T47D (cell line): ENCODE measurements at regions not wholly inside any gene's neighbourhood (a gene's known extent, or its start where the extent isn't known, plus 50 kb on each side); places are given as distances from the start of the nearest gene placed in this dataset.
"Not testable (repeated sequence)": the region's sequence is repeated elsewhere in the genome, so short reads cannot be mapped to it uniquely, and the experiment has no call there.

Source experiments
- DNase-seq, 2 experiments: peaks; one replicate each; pipeline versions ENCODE4 v3.0.0 to v3.0.0-alpha.2; 2011 to 2012; ENCODE audit warnings: low read depth in 1 of 2, low spot score in 1 of 2
- JUND ChIP-seq: IDR thresholded peaks from 2 replicates; pipeline ENCODE4 v1.6.1; 2012; ENCODE audit warnings: low read depth
- in situ Hi-C: cut with HindIII; loops from 2 replicates; pipeline ENCODE4 v1.10.0; 2016; ENCODE audit warnings: low sequenced_read_pairs, low pct_unique_long_range_greater_than_20kb

DNA sequence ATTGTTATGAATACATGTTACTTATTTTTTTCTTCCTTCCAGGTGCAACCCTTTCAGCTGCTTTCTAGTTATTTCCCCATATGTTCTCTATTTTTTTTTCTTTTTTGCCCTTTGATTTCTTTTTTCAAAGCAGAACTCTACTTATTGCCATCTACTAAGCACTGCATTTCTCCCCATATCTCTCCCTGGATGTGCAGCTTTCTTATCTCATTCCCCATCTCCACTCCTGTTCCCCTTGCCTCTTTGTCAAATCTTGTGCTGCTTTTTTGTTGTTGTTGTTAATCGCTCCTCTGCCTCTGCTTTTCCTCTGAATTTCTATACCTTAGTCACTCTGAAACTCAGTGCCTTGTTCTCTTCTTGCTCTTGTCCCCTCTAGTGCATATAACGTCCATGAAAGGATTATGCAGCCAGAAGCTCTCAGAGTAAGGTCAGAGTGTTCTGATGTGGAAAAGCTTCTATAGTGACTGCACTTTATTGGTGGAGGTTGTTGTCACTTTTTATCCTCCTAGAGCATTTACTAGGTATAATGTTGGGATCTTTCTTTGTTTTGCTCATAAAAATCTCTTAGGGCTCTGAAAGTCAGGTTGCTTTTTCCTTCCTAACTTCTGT is 51.1 kb upstream of the JADE1 start:
- in situ Hi-C loops: no loop called here
- no peak for TF ChIP-seq JUND
- DNase-seq: no peak

DNA sequence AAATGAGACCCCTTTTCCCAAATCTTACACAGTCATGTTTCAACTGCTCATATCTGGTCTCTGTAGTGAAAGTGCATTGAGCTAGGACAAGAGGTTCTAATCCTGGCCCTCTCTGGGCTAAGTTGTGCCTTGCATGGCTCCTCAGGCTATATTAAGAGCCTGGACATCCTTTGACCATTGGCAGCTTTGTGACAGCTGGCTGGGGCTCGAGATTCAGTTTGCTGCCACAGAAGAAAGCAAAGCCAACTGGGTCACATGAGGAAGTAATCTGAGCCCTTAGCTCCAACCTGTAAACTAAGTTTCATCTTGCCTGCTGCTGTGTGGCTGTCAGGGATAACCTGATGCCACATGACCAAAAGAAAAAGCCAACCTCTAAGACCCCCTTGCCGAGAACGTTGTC is 51.8 kb upstream of the JADE1 start:
- DNase-seq: peak in 1 of 2 experiments; percentile 14

GRCh38 chr4:128751354-128751753 is 58.1 kb upstream of the JADE1 start:
- no peak for TF ChIP-seq JUND
- in situ Hi-C loops: no loop called here
- DNase-seq: peak in 1 of 2 experiments; percentile 44

More for the DNA sequence above, 51.8 kb upstream of the JADE1 start:
- in situ Hi-C loops: no loop called here
- no peak for TF ChIP-seq JUND

DNA sequence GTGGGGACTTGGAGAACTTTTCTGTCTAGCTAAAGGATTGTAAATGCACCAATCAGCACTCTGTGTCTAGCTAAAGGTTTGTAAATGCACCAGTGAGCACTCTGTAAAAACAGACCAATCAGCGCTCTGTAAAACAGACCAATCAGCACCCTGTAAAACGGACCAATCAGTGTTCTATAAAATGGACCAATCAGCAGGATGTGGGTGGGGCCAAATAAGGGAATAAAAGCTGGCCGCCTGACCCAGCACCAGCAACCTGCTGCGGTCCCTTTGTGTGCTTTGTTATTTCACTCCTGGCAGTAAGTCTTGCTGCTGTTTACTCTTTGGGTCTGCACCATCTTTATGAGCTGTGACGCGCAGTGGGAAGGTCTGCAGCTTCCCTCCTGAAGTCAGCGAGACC is 67.8 kb upstream of the JADE1 start:
- DNase-seq, in situ Hi-C loops: not testable (repeated sequence)

- no peak for DNase-seq
- in situ Hi-C loops: no loop called here
Observed at GRCh38 chr4:128737098-128737513, 72.4 kb upstream of the JADE1 start.

DNA sequence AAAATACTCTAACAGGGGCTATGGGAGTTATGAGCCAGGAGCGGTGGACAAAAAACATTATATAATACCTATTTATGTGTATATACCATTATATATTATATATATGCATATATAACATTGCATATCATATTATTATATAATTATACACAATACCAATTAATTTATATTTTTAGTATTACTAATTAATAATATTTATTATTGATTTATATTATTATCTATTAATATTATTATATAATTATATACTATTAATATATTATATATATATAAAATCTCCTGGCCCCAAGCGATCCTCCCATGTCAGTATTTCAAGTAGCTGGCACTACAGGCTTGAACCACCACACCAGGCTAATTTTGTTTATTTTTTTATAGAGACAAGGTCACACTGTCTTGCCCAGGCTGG is 73.8 kb upstream of the JADE1 start:
- TF ChIP-seq JUND: no peak
- in situ Hi-C loops: no loop called here
- DNase-seq: no peak

More at GRCh38 chr4:128737098-128737513, 72.4 kb upstream of the JADE1 start:
- no peak for TF ChIP-seq JUND

DNA sequence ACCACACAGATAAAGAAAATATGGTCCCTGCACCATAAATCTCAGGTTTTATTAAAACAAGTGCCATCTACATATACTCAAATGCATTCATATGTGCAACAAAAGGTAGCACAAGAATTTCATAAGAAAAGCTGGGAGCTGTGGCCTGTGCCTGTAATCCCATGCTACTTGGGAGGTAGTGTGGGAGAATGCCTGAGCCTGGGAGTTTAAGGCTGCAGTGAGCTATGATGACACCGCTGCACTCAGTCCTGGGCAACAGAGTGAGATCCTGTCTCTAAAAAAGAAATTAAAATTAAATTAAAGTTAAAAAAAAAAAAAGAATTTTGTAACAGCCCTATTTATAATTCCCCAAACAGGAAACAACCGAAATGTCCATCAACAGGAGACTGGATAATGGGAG is 81.3 kb upstream of the JADE1 start:
- TF ChIP-seq JUND: no peak

DNA sequence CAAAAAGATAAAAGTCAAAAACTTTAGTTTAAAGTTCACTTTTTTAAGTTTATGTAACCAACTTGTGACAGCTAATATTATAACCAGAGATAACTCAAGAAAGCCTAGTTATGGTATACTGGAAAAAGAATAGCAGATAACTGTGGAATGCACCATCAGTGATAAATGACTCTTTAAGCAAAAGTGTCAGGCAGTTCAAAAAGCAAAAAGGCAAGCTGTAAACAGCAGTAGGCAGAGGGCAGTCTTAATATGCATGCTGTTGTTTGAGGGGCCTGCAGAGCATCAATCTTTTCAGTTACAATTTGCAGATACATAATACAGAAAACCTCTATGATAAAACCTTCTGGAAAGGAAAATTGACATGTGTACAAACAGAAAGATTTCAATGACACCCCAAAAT is 81.8 kb upstream of the JADE1 start:
- DNase-seq: no peak
- in situ Hi-C loops: no loop called here
- TF ChIP-seq JUND: no peak

More for the DNA sequence above, 81.3 kb upstream of the JADE1 start:
- in situ Hi-C loops: no loop called here
- DNase-seq: no peak

DNA sequence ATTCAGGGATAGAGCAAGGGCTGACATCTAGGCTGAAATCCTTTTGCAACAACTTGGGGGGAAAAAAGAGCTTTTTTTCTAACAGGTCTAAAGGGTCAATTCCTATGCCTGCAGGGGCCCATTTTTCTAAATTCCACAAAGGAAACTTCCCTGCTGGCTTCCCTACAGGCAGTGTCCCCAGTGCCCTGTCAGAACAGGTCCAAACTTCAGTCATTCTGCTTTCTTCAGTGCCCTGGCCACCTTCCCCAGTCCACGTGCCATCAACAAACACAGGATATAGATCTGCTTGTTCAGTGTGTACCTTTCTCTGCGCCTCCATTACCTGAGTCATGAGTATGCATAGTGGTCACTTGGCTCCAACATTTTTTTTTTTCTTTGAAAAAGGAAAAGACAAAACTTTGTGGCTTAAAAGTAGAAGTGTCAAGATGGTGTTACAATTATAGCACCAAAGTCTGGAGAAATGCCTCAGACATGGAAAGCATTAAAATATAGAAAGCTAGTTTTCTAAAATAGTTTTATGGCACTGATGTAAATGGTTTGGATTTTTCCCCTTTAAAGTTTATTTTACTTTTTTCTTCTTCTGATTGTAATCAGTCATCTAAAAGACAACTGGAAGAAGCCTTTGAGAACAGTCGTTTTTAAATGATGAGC is 84.0 kb upstream of the JADE1 start:
- DNase-seq: peak in 1 of 2 experiments; percentile 58
- no peak for TF ChIP-seq JUND
- in situ Hi-C loops: no loop called here

DNA sequence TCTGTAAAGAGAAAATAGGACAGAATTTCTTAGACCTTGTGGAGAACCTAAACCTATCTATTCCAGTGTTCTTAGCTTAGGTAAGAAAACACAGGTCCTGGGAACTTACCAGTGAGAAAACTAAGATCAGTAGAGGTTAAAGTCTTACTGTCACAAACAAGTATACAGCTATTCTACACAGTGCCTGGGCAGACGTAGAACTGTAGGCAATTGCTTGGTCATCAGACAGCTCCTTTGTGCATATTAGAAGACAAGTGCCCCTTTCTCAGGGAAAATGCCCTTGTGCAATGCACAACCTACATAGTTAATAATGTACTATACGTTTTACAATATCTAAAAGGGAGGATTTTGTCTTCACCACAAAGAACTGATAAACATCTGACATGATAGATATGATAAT is 86.6 kb upstream of the JADE1 start:
- DNase-seq: no peak
- in situ Hi-C loops: no loop called here
- TF ChIP-seq JUND: no peak

GRCh38 chr4:128721896-128722295 is 87.6 kb upstream of the JADE1 start:
- DNase-seq: no peak

GRCh38 chr4:128720270-128720669 is 89.2 kb upstream of the JADE1 start:
- no peak for TF ChIP-seq JUND
- in situ Hi-C loops: no loop called here
- no peak for DNase-seq

More at GRCh38 chr4:128721896-128722295, 87.6 kb upstream of the JADE1 start:
- in situ Hi-C loops: no loop called here
- no peak for TF ChIP-seq JUND

DNA sequence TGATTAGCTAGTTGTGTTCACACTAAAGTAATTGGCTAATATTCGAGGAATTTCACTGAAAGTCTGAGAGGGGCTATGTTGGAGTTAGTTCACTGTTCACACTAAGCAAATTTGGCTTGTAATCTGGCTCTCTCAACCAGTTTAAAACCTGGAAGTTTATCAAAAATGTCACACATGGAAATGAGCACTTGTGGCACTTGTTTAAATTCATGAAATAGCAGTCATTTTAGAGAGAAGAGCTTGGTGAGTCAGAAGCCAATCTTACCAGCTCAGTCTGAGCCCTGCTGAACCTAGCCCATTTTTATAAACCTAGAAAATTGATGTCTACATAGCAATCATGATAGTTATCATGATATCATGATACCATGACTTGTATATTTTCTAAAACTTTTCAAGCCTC is 90.7 kb upstream of the JADE1 start:
- in situ Hi-C loops: no loop called here
- no peak for TF ChIP-seq JUND
- DNase-seq: no peak

GRCh38 chr4:128716338-128716737 is 93.2 kb upstream of the JADE1 start:
- TF ChIP-seq JUND: no peak
- no peak for DNase-seq
- in situ Hi-C loops: no loop called here
